ENCODE measurements at regions not wholly inside any gene's neighbourhood (a gene's known extent, or its start where the extent isn't known, plus 50 kb on each side); places are given as distances from the start of the nearest gene placed in this dataset.

DNA sequence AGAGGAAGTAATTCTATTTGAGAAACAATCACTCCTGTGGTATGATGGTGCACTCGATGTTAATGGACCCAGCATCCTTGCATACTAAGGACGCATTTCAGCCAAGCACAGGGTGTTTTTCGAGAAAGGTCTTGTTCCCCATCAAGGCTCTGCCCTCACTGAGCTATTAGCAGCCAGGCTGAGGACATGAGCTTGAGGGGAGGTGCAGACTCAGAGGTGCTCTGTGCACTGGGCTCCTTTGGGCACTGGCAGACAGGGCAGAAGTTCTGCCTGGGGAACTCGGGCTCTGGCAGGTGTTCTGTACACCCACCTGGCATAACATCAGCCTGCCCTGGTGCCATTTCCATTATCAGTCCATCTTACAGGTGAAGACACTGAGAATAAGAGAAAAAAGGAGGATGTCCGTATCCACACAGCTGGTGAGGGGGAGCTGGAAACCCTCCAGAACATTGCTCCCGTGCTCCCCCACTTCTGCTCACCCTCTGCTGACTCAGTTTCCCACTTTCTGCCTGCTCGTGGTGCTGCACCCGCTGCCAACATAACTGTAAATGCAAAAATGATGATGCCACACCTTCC lies 92.7 kb upstream of the RET start:
- Histone ChIP-seq H2AFZ (ENCODE audit: low read length) (no peak overlapping the region), H3K14ac (ENCODE audit: insufficient read depth, low read length) (no peak overlapping the region), H3K56ac (ENCODE audit: insufficient read length, low read depth, low read length) (no peak overlapping the region), H2BK120ac (ENCODE audit: low read depth, low read length, poor library complexity, severe bottlenecking) (no peak overlapping the region), H2BK5ac (ENCODE audit: insufficient read length, low read length) (no peak overlapping the region), H2BK15ac (ENCODE audit: low read depth, low read length) (no peak overlapping the region), H3K4ac (ENCODE audit: low read depth, low read length) (no peak overlapping the region), H3K9ac (ENCODE audit: extremely low read depth, insufficient read length, low read length) (no peak overlapping the region), H3K4me1 (ENCODE audit: insufficient read depth, low read length) (no peaks in the 10 kb centered on the region), H3K79me2 (ENCODE audit: insufficient read depth, low read length) (no peaks in the 10 kb centered on the region), H3K79me1 (ENCODE audit: insufficient read depth, low read depth, low read length, poor library complexity, severe bottlenecking) (no peaks in the 10 kb centered on the region), H4K8ac (replicated peaks; ENCODE audit: insufficient read length, low read depth, low read length) (no peak overlapping the region), H4K20me1 (ENCODE audit: control insufficient read depth, insufficient read depth, insufficient read length) (peaks cover 2% of the 10 kb centered on the region), H3K27me3 (ENCODE audit: insufficient read depth, low read length) (no peaks in the 10 kb centered on the region), H3K4me2 (ENCODE audit: insufficient read depth, insufficient read length, low read length) (no peak overlapping the region), H3K18ac (ENCODE audit: insufficient read length, low read depth, low read length) (no peak overlapping the region), H2AK5ac (ENCODE audit: insufficient read length, low read length) (no peak overlapping the region), H3K23ac (ENCODE audit: insufficient read length, low read depth, low read length) (no peak overlapping the region), H3K23me2 (ENCODE audit: insufficient read length, low read depth, low read length, poor library complexity, severe bottlenecking) (no peaks in the 10 kb centered on the region), H3T11ph (ENCODE audit: low read length) (no peak overlapping the region), H4K91ac (ENCODE audit: insufficient read length, low read depth, low read length) (no peak overlapping the region), H4K5ac (ENCODE audit: insufficient read length, low read depth, low read length) (no peak overlapping the region), H3K9me3 (ENCODE audit: control insufficient read depth, low read depth, low read length) (no peaks in the 10 kb centered on the region), H2BK12ac (ENCODE audit: insufficient read length, low read depth, low read length) (no peak overlapping the region), H2BK20ac (ENCODE audit: low read depth, low read length, poor library complexity, severe bottlenecking) (no peak overlapping the region), H3K27ac (ENCODE audit: insufficient read length, low read depth, low read length) (no peak overlapping the region)
- WGBS (ENCODE audit: extremely low coverage, insufficient read length, low lambda C conversion rate) = no CpG with 5 or more reads among the region's 8 CpGs
- H3K9me3 Mint-ChIP-seq = no peaks in the 10 kb centered on the region
- H3K27ac Mint-ChIP-seq = no peak overlapping the region; a peak in 1 of 7 replicates
- no peaks in the 10 kb centered on the region; a peak in 1 of 7 replicates for H3K36me3 Mint-ChIP-seq (ENCODE audit: insufficient read depth in 1 of 3, low read depth in 3 of 3)
- no peak overlapping the region for H3K4me3 Mint-ChIP-seq
- H3K27me3 Mint-ChIP-seq (ENCODE audit: low read depth) = no peaks in the 10 kb centered on the region
- TF ChIP-seq, protein P1, sequence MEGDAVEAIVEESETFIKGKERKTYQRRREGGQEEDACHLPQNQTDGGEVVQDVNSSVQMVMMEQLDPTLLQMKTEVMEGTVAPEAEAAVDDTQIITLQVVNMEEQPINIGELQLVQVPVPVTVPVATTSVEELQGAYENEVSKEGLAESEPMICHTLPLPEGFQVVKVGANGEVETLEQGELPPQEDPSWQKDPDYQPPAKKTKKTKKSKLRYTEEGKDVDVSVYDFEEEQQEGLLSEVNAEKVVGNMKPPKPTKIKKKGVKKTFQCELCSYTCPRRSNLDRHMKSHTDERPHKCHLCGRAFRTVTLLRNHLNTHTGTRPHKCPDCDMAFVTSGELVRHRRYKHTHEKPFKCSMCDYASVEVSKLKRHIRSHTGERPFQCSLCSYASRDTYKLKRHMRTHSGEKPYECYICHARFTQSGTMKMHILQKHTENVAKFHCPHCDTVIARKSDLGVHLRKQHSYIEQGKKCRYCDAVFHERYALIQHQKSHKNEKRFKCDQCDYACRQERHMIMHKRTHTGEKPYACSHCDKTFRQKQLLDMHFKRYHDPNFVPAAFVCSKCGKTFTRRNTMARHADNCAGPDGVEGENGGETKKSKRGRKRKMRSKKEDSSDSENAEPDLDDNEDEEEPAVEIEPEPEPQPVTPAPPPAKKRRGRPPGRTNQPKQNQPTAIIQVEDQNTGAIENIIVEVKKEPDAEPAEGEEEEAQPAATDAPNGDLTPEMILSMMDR (conservative IDR thresholded peaks at IDR 0.05) = no peak
- DNase-seq = no peak
- peaks cover 0 to 11% of the 10 kb centered on the region in 2 experiments; a peak in 2 of 4 replicates for H3K4me1 Mint-ChIP-seq

Measured in H9 (cell line).